ENCODE measurements at regions not wholly inside any gene's neighbourhood (a gene's known extent, or its start where the extent isn't known, plus 50 kb on each side); places are given as distances from the start of the nearest gene placed in this dataset.

GRCh38 chr20:50303573-50304500 lies 113.2 kb downstream of the CEBPB start:
- DNase-seq = peak; percentile 62

- peak; percentile 41 for DNase-seq
These were observed 113.8 kb downstream of the CEBPB start for GRCh38 chr20:50304501-50304856.

GRCh38 chr20:50304923-50305635 lies 114.4 kb downstream of the CEBPB start:
- DNase-seq = peak; percentile 13

DNA sequence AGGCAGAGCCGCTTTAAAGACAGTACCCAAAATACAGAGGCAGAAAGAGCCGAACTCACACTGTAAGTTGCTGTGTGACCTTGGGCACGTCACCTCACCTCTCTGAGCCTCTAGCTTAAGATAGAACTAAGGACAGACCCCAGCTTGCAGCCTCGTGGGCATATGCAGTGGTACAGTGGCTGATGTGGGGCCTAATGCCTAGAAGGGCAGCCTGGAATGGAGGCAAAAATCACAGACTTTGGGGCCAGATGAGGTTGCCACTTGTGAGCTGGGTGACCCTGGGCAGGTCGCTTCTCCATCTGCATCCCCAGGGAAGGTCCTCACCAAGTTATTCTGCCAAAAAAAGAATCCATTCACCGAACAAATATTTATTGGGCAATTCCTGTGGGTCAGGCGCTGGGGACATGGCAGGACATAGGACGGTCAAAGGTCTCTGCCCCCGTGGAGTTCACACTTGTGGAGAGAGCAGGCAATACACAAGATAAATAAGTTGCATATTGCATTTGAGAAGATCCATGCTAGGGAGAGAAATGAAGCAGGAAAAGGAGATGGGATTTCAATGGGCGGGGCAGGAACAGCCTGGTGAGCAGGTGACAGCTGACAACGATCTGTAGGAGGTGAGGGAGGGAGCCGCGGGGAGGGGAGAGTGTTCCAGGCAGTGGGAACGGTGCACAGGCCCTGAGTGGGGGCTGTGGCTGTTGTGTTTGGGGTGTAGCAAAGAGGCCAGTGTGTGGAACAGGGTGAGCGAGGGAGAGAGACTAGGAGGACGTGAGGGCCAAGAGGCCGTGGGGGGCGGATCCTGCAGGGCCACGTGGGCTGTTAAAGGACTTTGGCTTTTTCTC lies 115.2 kb downstream of the CEBPB start:
- peak; percentile 14 for DNase-seq

GRCh38 chr20:50306478-50307423 lies 116.1 kb downstream of the CEBPB start:
- DNase-seq = no peak

DNA sequence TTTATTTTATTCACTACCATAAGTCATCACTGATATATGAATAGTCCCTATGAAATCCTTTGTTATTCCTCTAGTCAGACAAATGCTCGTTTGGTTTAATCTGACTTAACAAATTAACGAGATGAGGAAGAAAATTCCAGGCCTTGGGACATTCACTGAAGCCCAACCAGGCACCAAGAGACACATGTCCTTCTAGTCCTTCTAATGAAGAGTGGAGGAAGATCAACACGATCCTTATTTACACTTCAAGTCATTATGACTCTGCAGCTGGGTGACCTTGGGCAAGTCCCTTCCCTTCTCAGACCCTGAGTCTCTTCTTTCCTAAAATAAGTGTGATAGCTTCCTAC lies 117.5 kb downstream of the CEBPB start:
- DNase-seq = no peak

DNA sequence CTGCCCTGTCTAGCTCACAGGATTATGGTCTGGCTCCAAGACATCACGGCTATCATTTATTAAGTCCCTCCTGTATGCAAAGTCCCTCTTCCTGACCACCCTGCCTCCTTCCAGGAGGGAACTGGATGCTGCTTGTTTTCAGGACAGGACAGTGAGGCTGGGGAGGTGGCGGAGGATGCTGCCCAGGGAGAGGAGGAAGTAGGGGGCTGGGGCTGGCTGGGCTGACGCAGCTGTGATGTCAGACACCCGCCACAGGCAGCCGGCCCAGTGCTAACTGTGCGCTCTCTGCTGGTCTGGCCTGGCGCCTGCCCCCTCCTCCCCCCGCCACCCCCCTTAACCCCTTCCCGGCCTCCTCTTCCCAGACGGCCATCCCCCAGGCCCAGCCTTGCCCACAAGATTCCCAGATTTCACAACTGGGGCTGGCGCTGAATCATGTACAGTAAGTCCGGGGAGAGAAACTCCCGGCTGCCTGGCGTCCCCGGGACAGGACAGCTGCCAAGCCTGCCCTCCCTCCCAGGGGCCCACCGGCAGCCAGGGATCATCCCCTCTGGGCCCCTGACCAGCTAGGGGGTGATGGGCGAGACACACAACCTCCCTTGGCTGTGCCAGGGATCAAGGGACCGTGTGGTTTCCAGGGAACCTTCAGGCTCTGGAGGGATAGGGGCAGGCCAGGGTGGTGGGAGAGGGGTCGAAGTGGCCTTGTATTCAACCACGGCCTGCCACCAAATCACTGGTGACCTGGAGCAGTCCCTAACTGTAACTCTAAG lies 118.1 kb downstream of the CEBPB start:
- peak; percentile 72 for DNase-seq

- no peak for DNase-seq
These were observed 118.7 kb downstream of the CEBPB start for GRCh38 chr20:50309280-50309763.

DNA sequence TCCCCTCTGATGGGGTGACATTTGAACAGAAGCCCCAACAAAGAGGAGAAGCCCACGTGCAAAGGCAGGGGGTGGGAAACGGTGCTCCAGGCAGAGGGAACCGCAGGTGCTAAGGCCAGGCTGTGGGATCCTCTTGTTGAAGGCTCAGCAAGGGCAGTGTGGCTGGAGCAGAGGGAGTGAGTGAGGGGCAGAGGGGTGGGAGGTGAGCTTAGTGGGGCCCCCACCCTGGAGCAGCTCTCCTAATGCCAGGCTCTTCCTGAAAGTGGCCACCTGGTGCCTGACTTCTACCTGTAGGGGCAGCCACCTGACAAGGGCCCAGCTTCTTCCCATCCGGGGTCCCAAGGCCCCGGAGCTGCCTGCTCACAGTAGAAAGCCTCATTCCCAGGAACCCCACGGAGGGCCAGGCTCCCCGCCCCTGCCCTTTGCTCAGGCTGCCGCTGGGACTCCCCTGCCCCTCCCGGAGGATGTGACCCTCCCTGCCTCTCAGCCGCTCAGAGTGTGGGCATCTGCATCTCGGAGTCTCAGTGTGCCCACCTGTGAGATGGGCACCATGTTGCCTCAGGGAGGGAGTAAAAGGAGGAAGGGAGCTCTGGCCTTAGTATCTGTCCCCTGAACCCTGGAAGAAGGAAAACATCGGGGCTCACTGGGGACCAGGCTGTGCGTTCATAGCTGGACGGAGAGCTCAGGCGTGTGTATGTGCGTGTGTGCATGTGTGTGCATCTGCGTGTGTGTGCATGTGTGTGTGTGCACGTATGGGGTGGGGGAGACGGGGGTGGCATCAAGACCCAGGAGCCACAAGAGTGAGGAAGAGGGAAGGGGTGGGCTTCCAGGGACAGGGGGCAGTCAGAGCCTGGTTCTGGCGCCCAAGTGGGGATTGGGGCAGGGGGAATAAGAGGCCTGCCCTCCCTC lies 119.4 kb downstream of the CEBPB start:
- no peak for DNase-seq

DNA sequence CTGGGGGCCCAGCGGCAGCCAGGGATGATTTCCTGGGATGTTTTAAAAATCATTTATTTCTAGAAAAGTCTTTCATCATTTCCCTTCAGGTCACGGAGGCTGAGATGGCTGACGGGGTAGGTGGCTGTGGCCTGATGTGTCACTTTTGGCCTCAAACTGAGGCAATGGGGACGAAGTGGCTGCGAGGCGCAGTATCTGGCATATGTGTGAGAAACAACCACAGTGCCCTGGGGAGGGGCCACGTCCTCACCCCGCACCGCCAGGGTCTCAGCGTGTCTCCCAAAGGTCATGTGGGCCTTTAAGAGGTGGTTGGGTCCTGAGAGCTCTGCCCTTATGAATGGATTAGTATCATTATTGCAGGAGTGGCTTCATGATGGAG lies 120.0 kb downstream of the CEBPB start:
- no peak for DNase-seq

GRCh38 chr20:50311308-50312001 lies 120.8 kb downstream of the CEBPB start:
- DNase-seq = no peak

DNA sequence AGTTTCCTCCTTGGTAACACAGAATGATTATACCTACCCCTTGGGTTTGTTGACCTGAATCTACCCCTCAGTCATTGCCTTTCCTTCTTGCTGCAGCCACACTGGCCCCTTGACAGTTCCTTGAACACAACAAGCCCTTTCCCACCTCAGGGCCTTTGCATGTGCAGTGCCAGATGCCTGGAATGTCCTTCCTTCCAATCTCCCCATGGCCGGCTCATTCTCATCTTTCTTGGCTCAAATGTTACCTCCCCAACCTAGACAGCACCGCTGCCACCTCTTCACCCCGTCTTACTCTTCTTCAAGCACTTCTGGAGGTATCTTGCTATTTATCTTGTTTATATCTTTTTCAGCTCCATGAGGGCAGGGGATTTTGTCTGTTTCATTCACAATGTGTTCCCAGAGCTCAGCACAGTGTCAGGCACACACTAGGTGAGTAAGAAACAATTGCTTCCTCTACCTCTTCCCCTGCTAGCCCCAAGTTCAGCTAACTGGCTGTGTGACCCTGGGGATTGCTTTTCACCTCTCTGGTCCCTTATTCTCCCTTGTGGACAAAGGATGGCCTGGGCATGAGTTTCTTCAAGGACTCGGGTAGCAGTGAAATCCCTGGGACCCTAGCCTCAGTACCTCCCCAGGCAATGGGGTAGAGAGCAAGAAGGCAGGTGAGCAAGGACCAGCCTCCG lies 121.5 kb downstream of the CEBPB start:
- no peak for DNase-seq

GRCh38 chr20:50312682-50313521 lies 122.3 kb downstream of the CEBPB start:
- DNase-seq = no peak

- no peak for DNase-seq
These were observed 122.8 kb downstream of the CEBPB start for GRCh38 chr20:50313522-50313820.

GRCh38 chr20:50313827-50314677 lies 123.4 kb downstream of the CEBPB start:
- no peak for DNase-seq

GRCh38 chr20:50314678-50315335 lies 124.2 kb downstream of the CEBPB start:
- no peak for DNase-seq

Data from eye (tissue), 1 donor.